ENCODE measurements at regions not wholly inside any gene's neighbourhood (a gene's known extent, or its start where the extent isn't known, plus 50 kb on each side); places are given as distances from the start of the nearest gene placed in this dataset.

GRCh38 chr15:70198441-70199123, 100.9 kb upstream of the TLE3 start:
- TF ChIP-seq, protein P1, sequence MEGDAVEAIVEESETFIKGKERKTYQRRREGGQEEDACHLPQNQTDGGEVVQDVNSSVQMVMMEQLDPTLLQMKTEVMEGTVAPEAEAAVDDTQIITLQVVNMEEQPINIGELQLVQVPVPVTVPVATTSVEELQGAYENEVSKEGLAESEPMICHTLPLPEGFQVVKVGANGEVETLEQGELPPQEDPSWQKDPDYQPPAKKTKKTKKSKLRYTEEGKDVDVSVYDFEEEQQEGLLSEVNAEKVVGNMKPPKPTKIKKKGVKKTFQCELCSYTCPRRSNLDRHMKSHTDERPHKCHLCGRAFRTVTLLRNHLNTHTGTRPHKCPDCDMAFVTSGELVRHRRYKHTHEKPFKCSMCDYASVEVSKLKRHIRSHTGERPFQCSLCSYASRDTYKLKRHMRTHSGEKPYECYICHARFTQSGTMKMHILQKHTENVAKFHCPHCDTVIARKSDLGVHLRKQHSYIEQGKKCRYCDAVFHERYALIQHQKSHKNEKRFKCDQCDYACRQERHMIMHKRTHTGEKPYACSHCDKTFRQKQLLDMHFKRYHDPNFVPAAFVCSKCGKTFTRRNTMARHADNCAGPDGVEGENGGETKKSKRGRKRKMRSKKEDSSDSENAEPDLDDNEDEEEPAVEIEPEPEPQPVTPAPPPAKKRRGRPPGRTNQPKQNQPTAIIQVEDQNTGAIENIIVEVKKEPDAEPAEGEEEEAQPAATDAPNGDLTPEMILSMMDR (IDR thresholded peaks at IDR 0.05; ENCODE audit: low read depth, low read length): no peak
- TF ChIP-seq MAX (IDR thresholded peaks at IDR 0.05; ENCODE audit: low read depth, low read length) (no peak), POLR2A (IDR thresholded peaks at IDR 0.05; ENCODE audit: extremely low read depth, insufficient read length) (no peak), MYC (IDR thresholded peaks at IDR 0.05; ENCODE audit: low read depth, low read length) (no peak)
